SK-N-SH (cell line): ENCODE measurements at regions not wholly inside any gene's neighbourhood (a gene's known extent, or its start where the extent isn't known, plus 50 kb on each side); places are given as distances from the start of the nearest gene placed in this dataset.

Experiments used
- CTCF ChIP-seq: fragments of 200-600 bp; sonication (generic); IDR thresholded peaks from 2 replicates; pipeline ENCODE4 v1.6.1; 2017; ENCODE audit warnings: antibody characterized with exemption, mild to moderate bottlenecking, moderate library complexity
- ELF1 ChIP-seq: IDR thresholded peaks from 2 replicates; pipeline ENCODE4 v1.4.0; 2012
- EZH2phosphoT487 ChIP-seq: fragments of 200-600 bp; sonication (generic); IDR thresholded peaks from 2 replicates; pipeline ENCODE4 v1.6.1; 2017; ENCODE audit warnings: low read depth, mixed run types, mild to moderate bottlenecking, antibody characterized with exemption, moderate library complexity, borderline replicate concordance
- GABPA ChIP-seq: IDR thresholded peaks from 2 replicates; pipeline ENCODE4 v1.4.0; 2012; ENCODE audit warnings: low read depth, mild to moderate bottlenecking
- NFIC ChIP-seq: IDR thresholded peaks from 2 replicates; pipeline ENCODE4 v1.4.0; 2012; ENCODE audit warnings: borderline replicate concordance
- NRF1 ChIP-seq: IDR thresholded peaks from 2 replicates; pipeline ENCODE4 v1.6.1; 2012; ENCODE audit warnings: low read depth, mild to moderate bottlenecking, low read length

- no peak for TF ChIP-seq ELF1
- TF ChIP-seq GABPA = no peak
- TF ChIP-seq EZH2phosphoT487 = no peak
- TF ChIP-seq CTCF = no peak
- no peak for TF ChIP-seq NFIC
- TF ChIP-seq NRF1 = no peak
These were observed 603.6 kb upstream of the SALL3 start for GRCh38 chr18:78376046-78376445.
